HG03378 (cell line): ENCODE measurements at regions not wholly inside any gene's neighbourhood (a gene's known extent, or its start where the extent isn't known, plus 50 kb on each side); places are given as distances from the start of the nearest gene placed in this dataset.
"Not testable (repeated sequence)": the region's sequence is repeated elsewhere in the genome, so short reads cannot be mapped to it uniquely, and the experiment has no call there.

Experiments
- ATAC-seq: cut with Tn5 transposase; IDR thresholded peaks from one replicate; pipeline ENCODE4 v1.9.1; 2021; ENCODE audit warnings: mild to moderate bottlenecking, moderate library complexity; ENCODE audit not compliant: unreplicated experiment

DNA sequence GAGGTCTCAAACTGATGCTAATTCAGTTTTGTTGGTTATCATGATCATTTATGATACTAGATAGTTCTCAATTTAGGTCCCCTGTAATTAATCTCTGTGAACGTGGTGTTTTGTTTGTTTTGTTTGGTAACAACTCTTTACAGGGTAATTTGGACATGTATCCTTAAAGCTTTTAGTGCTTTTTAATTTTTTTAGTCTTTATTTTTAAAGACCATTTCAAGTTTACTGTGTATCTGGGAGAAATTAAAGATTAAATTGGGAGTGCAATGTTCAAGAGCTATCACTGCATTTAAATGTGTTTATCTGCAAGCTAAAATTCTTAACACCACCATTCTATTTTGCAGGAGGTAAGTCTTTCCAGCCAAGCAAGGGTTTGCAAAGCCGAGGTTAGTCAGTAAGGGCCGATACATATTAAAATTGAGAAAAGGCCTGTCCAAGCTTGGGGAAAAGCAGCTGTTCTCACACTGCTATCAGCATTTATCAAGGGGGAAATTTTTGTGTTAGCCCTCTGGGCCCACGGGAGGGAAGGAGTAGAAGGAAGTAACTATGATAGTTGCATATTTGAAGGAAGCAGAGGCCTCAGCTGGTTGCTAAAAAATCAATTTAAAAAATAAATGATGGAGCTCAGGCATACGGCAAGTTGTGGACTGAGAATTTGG lies 59.3 kb upstream of the ZNF217 start:
- no peak for ATAC-seq

- peak; percentile 66 for ATAC-seq
Observed at GRCh38 chr20:53652090-53652858, 58.6 kb upstream of the ZNF217 start.

DNA sequence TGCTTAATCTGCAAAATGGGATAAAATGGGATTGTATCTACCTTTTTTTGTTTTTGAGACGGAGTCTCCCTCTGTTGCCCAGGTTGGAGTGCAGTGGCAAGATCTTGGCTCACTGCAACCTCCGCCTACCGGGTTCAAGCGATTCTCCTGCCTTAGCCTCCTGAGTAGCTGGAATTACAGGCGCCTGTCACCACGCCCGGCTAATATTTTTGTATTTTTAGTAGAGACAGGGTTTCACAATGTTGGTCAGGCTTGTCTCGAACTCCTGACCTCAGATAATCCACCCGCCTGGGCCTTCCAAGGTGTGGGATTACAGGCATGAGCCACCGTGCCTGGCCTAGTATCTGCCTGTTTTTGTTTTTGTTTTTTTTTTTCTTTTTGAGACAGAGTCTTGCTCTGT lies 55.9 kb upstream of the ZNF217 start:
- ATAC-seq, result not testable (repeated sequence)

- no peak for ATAC-seq
Observed at GRCh38 chr20:53647286-53647821, 53.7 kb upstream of the ZNF217 start.

- ATAC-seq, result no peak
Observed at GRCh38 chr20:53646550-53646949, 52.9 kb upstream of the ZNF217 start.

GRCh38 chr20:53645582-53645897 lies 51.9 kb upstream of the ZNF217 start:
- no peak for ATAC-seq

DNA sequence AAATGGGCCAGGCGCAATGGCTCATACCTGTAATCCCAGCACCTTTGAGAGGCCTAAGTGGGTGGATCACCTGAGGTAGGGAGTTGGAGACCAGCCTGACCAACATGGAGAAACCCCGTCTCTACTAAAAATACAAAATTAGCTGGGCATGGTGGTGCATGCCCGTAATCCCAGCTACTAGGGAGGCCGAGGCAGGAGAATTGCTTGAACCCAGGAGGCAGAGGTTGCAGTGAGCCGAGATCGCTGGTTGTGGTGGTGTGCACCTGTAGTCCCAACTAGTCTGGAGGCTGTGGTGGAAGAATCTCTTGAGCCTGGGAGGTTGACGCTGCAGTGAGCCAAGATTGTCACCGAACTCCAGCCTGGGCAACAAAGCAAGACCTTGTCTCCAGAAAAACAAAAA lies 50.5 kb upstream of the ZNF217 start:
- ATAC-seq, result not testable (repeated sequence)
